NCI-H2081 (cell line): ENCODE measurements at regions not wholly inside any gene's neighbourhood (a gene's known extent, or its start where the extent isn't known, plus 50 kb on each side); places are given as distances from the start of the nearest gene placed in this dataset.
"Not testable (repeated sequence)": the region's sequence is repeated elsewhere in the genome, so short reads cannot be mapped to it uniquely, and the experiment has no call there.

Source experiments
- DNase-seq, 2 experiments: peaks; one replicate each; lab custom pipeline; 2025; lab: John Stamatoyannopoulos, UW

DNA sequence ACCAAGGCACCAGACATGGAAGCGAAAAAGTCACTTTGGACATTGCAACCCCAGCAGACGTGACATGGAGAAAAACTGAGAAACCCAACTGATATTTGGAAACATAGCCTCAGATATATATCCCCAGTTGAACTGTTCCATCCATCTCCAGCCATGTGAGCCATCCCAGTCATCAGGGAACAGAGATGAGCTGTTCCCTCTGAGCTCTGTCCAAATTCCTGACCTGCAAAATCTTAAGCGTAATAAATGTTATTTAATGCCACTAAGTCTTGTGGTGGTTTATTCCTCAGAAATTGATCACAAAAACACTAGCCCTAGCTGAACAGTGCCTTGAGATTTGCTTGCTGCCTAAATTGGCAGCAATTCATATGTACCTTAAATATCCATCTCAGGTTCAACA, 182.8 kb downstream of the NRP2 start:
- DNase-seq, result no peak

DNA sequence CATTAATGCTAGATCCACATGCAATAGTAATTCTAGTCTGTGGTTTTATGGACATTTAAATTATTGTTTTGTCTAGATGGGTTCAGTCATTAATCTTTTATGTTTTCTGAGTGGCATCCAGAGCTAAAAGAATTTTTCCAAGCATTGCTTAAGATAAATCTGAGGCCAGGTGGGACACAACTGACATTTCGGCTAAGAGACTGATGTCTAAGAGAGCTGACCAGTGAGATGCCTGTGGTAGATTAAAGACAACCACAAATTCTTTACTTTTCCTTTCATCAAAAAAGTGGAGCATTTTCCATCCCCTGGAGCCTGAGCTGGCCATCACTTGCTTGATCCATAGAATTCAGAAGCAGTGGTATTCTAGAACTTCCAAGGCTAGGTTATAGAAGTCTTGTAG, 182.2 kb downstream of the NRP2 start:
- no peak for DNase-seq

DNA sequence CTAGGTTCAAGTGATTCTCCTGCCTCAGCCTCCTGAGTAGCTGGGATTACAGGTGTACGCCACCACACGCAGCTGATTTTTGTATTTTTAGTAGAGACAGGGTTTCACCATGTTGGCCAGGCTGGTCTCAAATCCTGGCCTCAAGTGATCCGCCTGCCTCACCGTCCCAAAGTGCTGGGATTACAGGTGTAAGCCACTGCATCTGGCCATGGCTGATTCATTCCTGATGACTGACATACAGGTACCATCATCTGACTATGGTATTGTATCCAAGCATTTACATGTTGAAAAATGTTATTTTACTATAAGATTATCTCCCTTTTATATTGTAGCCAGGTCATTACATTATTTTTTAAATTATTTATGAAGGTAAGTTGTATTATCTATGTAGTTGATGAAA, 180.5 kb downstream of the NRP2 start:
- DNase-seq, result not testable (repeated sequence)

DNA sequence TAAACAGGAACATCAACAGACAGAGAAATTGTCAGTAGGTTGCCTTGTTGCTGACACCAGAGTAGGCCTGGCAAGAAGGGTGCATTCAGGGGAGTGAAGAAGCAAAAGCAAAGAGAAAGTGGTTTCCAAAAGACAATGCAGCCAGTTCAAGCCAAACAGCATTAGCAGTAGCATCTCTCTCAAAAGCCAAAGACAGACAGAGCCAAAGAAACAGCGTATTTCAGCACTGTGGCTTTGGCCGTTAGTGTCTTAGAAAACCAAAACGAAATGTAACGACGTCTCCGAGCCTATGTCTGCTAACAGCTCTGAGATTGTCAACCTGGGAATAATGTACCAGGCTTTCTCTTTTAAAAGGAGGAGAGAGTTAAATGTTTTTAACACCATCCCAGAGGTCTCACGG, 178.6 kb downstream of the NRP2 start:
- no peak for DNase-seq

DNA sequence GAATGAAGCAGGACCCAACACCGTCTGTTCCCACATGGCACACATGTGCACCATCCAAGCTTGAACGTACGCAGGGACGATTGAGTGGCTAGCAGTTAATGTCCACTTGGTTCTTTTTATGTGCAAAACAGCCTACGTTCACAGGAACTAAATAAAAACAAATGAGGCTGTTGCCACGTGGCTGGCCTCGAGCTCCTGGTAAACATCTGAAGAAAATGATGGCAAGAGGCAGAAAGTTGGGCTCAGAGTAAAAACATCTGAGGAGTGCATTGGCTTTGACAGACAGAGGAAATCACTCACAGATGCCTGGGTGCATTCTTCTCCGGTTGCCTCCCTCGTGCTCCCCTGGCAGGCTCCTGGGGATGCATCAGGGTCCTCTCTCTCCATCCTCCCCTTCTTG, 177.9 kb downstream of the NRP2 start:
- no peak for DNase-seq

DNA sequence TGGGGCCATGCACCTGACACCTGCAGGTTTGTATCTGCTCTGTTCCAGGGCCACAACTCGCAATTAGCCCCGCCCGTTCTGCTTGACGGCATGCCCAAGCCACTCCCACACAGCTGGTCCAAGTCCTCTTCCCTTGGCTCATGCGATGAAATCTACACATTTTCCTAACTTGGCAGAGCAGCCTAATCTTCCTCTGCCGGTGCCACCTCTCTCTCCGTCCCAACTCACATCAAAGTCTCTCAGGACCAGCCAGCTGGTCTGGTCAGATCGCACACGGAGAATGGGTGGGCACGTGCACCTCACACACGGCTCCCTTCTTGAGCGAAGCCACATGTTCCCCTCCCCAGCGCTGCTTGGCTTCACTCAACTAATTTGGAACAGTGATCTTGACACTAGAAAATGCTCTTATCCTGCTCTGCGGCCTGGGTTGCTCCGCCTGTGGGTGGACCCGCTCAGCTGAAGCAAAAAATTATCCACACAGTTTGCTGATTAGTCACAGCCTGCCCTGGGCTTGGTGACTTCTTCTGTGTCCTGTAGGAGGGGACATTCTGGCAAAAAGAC, 176.7 kb downstream of the NRP2 start:
- DNase-seq, result no peak

DNA sequence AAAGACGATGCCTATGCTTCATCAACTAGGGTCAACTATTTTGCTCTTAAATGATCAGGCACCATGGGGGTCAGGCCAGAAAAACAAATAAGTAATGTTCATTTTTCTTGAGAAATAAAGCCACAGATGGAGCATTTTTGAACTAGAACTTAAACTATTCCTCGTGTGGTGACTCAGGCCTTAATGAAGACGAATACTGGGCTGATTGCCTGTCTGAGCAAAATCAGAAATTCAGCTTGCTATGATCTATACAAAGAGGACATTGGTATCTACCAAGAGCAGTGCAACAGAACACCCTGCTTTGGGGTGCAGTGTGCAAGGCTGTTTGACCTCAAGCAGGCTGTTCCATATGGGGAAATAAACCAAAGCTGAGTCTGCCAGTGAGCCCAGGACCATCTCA, 176.0 kb downstream of the NRP2 start:
- no peak for DNase-seq

DNA sequence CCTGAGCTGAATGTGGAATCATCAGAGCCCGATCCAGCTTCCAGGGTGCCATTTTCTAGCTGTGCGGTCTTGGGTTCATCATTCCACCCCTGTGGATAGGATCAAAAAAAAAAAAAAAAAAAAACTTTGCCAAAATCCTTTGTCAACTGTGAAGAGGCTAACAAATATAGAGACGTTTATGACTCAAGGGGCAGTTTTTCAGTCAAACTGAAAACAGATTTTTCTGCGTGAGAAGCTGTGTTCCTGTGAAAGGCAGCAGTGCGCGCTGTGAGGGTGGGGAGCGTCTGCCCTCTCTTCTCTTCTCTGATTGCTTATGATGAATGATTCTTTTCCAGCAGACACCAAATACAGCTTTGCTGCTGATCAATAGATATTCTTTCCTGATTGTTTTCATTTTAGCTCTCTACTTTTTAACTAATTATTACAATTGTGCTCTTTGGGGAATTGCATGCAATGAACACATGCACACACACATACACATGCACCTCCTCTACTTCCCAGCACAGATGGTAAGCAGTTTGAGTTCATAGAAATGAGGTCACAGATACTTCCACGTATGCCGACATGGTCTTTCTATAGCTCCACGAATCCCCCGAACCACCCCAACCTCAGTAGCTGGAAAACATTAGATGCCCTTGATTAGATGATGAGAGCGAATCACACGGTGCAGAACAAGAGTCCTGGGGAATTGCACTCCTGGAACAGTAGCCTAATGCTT, 175.4 kb downstream of the NRP2 start:
- DNase-seq, result no peak

DNA sequence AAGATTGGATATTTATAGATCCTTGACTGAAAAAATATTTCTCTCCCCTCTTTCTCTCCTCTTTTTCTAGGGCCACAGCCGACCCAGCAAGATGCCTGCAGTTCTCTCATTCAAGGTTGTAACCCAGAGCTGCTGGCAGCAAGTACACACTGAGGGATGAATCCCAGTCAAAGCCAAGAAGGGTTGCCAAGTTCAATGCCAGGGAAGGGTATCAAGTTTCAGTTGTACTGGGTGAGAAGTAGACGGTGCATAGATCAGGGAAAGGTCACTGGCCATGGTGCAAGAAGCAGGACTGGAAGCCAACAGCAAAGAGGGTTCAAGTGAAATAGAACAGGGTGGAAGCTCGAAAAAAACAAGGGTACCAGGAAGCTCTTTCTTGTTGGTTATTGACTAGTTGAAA, 170.2 kb downstream of the NRP2 start:
- no peak for DNase-seq

DNA sequence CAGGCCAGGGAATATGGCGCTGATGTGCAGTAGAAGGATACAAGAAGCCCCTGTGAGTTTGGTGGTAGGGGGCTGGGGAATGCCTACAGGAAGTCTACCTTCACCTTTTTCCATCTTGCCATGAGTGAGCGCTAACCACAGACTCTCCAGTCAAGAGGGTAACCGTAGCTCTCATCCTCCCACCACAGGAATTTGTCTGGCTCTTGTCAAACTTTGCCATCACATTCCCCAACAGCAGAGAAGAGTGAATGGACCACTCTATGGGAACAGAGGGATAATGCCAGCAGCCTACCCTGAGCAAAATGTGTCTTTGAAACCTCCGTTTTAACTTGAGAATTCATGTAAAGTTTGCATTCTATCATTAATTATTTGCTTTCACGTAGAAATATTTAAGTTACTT, 168.3 kb downstream of the NRP2 start:
- DNase-seq, result no peak

DNA sequence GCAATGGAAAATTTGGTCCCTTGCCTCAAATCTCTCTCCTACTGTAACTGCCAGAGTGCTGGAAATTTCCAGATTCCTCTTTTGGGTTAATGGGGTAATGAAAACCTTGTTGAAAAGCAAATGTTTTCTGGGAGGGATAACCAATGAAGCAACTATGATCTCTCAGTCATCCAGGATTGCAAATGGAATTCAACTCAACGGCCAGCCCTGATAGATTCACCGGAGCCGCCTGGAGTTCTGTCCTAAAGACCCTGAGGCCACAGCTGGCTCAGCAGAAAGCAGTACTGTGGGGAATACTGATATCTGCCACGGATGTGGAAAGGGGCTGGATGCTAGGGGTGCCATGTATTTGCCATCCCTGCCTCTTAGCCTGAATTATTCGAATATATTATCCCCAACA, 167.8 kb downstream of the NRP2 start:
- DNase-seq, result no peak

DNA sequence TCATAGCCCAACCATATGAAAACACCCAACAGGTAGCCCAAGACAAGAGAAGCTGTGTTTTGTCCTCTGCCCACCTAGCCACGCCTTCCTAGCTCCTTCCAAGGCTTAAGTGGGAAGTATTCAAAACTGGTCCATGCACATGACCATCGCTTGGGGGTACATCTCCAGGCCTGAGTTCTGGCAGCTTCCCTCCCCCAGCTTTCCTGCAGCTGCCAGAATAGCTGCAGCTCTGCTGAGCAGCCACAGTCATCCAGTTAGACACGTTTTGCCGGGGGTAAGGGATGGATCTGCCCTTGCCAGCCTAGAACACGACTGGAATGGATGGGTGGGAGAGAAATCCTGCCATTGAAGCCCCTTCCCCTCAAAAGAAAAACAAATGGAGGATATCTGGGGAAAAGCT, 166.8 kb downstream of the NRP2 start:
- no peak for DNase-seq

DNA sequence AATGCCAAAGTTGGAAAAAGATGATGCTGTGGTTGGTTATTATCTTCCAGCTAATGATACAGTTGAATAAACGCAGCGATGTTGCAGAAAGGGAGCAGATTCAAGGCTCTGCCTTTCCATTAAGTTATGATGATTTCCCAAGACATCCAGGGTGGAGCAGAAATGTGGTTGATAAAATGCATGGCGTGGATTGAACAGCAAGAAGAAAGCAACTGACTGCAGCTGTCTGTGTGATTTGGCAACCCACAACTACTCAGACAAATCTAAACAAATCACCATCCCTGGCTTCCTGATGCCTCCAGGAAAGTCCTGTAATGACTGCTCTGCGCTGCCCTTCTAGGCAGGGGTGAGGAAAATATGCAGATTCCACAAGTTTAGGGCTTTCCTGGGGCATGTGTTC, 166.3 kb downstream of the NRP2 start:
- no peak for DNase-seq
